H1 (cell line): ENCODE measurements at regions not wholly inside any gene's neighbourhood (a gene's known extent, or its start where the extent isn't known, plus 50 kb on each side); places are given as distances from the start of the nearest gene placed in this dataset.

Experiments used
- BRCA1 ChIP-seq: IDR thresholded peaks from 2 replicates; pipeline ENCODE4 v1.6.1; 2012; ENCODE audit warnings: low read depth, low read length, improper control_type of control experiment
- JUN ChIP-seq: IDR thresholded peaks from 2 replicates; pipeline ENCODE4 v1.6.1; 2011; ENCODE audit warnings: low read depth, mild to moderate bottlenecking, improper control_type of control experiment, low read length

- no peak for TF ChIP-seq JUN
- TF ChIP-seq BRCA1, result no peak
- TF ChIP-seq, all 59 proteins: peak for 0
Observed at GRCh38 chr12:13817131-13817530, 164.3 kb downstream of the GRIN2B start (continued).
